HUDEP-2 (cell line): ENCODE measurements at regions not wholly inside any gene's neighbourhood (a gene's known extent, or its start where the extent isn't known, plus 50 kb on each side); places are given as distances from the start of the nearest gene placed in this dataset.

Source experiments
- DNase-seq, 76 experiments: peaks; one replicate each; lab custom pipeline; 2025; ENCODE audit not compliant: unreplicated experiment in 76 of 76; lab: John Stamatoyannopoulos, UW

DNA sequence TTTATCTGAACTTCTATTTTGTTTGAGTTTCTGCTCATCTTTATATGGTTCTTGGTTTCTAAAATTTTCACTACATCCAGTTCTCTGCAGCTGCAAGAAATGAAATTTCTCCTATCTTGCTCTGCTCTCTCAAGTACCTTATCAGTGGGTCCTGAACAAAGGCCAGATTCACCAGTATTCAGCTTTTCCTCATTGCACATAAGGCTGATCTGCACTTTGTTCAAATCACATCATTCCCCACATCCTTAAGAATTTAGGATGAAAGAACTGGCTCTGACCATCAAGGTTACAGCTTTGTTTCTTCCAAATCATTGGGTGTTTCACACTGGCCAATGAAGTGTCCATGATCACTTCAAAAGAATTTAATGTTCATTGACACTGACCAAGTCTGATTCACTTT is 211.4 kb downstream of the GRIN2B start:
- DNase-seq: no peak

DNA sequence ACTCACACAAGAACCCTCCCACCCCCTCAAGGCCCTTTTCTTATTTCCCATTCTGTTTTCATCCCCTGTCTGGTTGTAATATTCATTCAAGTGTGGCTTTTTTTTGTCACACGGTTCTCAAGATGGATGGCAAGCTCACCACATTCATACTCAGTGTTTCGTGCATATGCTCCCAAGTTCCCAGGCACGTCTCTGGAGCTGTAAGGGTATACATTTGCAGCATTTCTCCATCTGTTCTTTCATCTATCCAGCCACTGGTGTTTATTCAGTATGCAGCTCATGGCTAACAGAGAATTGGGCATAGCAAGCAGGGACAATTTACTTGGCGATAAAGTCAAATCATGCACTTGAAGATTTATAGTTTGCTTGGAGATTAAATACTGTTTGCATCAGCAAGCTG is 212.1 kb downstream of the GRIN2B start:
- DNase-seq: no peak

DNA sequence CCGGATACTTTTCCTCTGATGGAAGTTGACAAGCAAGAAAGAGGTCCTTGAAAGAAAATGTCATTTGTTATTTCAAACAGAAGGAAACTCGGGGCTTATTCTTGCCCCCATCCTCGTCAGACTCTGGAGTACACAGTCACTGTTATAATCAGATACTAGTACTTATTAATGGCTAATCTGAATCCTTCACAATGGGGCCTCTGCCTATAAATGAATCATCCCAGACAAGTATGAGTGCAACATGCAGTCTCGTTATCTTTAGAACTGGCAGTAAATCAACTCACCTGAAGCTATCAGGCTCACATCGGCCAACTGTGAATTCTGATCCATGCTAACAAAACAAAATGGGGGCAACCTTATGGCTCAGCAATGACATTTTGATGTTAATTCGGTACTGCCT is 216.7 kb downstream of the GRIN2B start:
- no peak for DNase-seq

DNA sequence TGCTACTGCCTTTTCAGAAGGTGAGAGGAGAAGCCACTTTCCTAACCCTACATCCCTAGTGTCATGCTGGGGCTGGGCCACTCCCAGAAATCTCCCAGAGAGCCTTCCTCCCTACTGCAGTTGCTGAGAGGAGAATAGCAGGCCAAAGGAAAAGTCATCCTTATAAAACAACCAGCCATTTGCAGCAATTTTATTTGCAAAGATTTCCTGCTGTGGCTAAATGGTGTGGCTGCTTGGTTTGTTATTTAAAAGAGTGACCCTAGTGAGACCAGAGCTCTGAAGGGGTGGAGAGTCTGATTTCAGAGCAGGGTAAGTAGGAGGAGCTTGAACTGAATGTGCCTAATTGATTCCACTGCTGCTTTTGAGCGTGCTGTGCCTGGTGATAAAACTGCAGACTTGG is 232.0 kb downstream of the GRIN2B start:
- no peak for DNase-seq

DNA sequence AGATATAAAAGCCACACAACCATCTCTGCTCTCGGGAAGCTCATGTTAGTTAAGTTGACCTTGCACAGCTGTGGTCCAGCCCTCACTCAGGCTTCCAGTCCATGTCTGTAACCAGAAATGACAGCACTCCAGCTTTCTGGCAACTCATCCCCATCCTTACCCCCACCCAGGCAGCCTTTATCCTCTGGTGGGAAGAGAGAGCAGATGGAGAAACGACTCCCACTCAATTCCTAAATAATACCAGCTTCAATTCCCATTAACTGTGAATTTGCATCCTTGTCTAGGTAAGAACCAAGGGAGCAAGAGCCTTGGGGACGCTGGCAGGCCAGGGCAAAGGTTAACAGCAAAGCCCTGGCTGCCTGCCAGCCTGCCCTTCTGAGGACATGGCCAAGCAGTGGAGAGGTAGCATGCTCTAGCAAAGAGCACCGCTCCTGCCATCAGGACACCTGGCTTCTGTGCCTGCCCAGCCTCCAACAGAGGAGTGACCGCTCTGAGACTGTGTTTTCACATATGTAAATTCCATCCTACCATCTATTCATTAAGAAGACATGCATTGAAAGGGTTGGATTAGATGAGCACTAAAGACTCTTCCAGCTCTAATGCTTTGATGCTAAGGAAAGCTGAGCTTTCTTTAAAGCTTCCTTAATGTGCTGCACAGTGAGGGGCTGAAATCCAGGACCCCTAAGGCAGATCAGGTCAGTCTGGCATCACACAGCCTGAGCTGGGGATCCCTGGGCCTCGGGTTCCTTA is 236.1 kb downstream of the GRIN2B start:
- DNase-seq: no peak

DNA sequence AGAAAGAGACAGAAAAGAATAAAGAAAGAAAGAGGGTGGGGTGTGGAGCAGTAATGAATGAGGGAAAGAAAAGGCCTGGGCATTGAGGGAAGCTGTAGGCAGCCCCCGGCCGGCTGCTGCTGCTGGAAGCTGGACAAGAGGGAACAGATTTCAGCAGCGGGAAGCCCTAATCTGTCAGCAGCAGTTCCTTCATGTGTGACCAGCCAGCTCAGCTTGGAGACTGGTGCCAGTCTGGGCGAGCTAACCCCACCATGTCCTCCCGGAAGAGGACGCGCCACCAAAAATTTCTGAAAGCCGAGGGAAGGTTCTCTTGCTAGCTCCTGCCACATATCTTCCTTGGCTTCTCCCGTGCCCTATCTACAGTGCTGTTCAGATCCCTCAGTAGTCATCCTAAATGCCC is 236.8 kb downstream of the GRIN2B start:
- DNase-seq: no peak

DNA sequence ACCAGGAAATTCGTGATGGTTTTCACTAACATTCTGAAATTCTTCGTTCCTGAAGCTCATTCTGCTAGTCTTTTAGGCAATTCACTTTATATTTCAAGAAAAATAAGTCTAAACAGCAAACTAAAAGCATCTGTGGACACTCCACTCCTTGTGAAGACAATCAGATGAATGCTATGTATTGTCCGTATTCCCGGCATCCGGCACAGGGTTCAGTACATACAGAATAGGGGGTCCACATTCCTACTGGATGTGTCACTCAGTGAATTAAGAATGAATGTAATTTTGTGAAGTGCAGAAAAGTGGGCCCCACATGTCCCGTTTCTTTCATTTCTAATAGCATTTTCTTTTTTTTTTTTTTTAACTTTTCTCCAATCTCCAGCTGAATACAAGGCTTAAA is 241.3 kb downstream of the GRIN2B start:
- no peak for DNase-seq

DNA sequence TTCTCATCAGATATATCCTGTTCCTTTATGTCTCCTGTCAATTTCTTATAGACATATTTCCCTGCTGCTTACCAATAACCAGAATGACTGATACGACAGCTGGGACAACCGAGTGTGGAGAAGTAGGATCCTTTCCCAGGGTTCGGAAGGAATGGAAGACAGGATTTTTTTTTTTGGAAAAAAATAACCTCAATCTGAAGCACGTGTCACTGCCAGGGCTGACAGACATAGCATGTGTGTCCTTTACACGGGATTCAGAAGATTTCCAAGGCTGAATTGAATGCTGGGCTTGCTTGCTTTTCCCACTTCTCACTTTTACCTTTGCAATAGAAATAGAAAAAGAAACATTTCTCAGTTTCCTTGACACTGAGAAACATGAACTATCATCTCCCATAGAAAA is 245.7 kb downstream of the GRIN2B start:
- DNase-seq: no peak

DNA sequence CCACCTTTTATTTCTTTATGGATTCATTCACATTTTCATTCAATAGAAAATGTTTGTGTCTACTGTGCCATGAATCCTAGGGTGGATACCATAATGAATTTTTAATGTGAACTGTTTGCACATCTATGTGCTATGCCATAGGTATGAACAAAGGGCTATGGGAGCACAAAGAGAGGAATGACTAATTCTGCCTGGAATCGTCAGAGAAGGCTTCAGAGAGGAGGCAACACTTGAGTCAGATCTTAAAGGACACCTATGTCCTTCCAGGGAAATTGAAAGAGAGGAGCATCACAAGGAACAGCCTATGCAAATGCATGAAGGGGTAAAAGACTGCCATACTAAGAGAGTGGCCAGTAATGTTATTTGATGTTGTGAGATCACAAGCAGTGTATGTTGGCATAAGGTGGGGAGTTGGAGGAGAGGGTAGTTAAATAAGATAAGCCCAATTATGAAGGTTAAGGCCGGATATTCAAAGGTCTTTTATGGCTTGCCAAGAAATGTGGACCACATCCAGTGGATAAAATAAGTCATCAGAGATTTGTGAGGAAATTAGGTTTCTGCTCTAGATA is 246.7 kb downstream of the GRIN2B start:
- no peak for DNase-seq

DNA sequence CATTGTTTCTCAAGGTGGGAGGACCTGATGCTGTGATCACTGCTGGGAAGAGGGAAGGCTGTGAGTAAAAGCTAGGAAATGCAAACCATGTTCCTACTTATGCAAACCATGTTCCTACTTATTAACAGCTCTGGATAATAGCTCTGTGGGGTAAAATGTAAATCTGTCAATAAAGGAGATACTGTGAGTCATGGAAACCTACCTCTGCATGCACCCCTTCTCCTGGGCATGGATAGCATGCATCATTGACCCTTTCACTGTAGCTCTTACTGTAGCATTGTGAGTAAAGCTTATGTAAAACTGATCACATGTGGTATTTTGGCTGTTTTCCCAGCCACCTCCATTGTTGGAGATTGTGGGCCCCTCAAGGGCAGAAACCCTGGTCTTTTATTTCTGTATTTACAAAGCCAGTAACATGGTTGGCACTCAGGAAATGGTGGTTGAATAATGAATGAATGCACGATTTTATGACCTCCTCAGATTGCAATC is 253.7 kb downstream of the GRIN2B start:
- no peak for DNase-seq

DNA sequence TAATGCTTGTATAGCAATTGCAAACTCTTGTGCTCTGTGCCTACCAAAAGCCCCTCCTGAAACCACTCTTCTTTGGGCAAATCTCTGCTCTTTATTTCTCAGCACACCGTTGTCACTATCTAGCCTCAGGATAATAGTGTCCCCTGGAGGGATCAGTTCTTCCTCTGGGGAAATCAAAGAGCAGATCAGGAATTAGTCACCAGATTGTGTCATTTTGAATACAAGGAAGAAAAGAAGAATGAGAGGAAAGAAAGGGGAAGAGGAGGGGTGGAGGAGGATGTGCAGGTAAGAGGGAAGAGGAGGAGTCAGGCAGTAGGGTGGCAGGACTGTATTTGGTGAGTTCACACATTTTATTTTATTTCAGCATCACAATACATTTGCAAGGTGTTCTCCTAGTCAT is 256.4 kb downstream of the GRIN2B start:
- no peak for DNase-seq

DNA sequence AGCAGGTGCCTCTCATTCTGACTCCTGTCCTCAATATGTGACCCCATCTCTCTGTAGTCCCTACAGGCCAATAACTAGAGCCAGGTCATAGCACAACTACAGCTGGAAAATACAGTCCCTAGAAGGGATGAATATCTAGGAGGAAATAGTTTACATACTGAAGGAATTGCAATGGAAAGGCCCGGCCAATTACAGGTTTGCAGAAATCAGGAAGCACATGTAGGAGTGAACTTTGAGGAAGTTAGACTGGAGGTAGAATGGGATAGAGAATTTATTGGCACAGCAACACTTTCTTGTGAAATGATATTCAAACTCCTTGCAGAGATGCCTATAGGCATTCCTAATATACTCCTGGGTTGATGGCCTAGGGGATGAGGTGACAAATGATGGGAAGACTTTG is 257.3 kb downstream of the GRIN2B start:
- DNase-seq: no peak

DNA sequence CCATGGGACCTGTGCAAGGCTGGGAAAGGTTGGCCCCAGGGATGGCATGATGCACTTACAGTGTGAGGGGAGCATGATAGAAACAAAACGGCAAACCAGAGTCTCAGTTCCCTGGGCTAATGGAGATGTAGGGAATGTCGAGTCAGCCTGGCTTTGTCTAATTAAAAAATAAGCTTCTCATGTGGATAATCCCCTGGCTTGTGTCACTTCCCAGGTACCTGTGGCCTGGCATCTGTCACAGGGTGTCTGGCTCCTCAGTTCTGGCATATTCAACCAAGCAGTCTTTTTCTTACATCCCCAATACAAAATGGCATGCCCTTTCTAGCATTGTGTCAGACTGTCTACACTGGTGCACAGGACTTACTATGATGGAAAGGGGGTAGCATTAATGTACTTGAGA is 261.4 kb downstream of the GRIN2B start:
- DNase-seq: no peak

DNA sequence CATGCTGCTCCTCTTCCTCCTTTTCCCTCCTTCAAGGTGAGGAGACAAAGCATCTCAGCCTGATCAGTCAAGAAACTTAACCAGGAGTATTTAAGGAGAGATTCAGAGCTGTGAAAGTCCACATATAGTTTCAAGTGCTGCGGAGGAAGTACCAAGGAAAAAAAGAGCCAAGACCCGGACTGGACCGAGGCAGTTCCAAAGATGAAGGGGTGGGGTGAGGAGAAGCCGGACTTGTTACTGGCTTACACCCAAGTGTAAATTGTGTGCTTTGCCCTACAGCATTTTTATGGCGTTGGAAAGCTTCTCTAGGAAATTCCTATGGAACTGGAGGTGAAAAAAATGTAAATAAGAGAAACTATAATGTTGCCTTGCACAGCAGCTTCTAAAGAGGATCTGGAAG is 263.1 kb downstream of the GRIN2B start:
- no peak for DNase-seq

DNA sequence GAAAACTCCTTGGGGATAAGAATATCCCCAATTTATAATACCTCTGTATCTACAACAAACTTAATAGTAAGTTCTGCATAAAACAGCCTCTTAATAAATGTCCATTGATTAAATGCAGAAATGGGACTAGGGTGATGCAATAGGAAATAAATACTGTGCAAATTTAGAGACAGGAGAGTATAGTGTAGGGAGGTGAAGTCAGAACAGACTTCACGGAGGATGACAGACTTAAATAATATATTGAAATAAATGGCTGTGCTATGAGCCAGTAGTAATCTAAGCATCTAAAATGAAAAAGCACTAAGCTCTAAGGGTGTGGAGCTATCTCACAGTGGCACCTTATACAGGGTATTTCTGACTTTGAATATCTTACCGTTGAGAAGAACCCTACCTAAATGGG is 265.3 kb downstream of the GRIN2B start:
- no peak for DNase-seq

DNA sequence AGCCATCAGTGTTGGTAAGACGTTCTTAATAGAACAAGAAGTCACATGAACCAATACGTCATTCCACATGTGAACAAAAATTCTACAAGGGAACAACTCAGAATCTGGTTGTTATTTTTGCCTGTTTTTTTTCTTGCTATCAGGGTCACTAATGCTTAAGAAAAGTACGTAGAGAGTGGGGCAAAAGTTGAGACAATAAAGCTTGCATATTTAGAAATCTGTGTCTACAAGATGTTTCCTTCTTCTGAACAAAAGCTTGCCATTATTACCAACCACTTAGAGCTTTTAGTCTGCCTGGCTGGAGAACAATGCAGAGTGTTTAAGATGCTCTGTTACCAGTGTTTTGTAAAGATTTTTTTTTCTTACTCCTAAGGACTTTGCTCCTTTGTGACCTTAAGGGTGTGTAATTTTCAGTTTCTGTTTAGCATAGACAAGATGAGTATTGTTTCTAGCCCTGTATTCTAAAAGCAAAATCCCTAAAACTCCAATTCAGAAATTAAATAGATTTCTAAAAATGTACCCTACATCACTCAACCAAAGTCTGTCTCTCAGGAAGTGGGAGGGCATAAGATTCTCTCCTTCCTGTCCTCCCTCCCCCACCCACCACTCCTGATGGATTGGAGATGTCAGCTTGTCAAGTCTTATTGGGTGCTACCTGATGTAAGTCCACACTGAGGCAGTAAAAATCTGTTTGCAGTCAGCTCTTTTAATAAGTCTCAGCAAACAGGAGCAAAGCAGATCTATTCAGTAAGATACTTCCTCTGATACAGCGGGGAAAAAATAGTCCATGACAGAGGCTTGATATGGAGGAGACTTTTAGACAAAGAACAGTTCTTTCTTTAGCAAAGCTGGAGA is 267.6 kb downstream of the GRIN2B start:
- no peak for DNase-seq

DNA sequence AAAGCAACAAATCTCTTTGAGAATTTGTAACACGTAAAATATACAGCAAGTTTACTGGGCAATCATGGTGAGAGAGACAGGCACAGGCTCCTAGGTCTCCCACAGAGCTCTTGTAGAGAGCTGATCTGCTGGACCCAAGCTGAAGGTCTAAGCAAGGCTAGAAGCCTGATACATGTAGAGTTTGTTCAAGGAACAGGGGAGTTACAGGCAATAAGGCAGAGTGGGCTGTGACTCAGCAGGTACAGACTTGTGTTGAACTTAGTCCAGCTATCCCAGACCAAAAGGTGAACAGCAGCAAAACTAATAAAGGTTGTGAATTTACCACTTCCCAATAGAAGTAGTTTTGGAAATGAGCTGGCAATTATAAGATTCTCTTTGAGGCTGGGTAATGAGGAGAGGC is 273.6 kb downstream of the GRIN2B start:
- no peak for DNase-seq

DNA sequence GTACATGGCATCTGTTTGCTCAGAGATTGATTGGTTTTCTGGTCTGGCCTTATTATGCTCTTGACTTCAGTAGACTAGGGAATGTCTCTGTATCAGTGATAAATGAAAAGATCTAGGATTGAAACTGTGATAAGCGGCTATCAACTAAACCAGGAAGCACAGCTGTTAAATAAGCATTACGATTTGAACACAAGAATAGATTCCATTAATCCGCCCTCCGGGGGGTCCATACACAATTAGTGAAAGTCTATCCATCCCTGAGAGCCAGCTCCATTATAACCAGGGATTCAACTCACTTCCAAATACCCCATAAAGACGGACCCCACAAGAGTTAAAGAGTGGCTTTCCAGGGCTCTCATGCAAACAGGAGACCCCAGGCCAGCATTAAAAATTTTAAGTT is 279.0 kb downstream of the GRIN2B start:
- no peak for DNase-seq

DNA sequence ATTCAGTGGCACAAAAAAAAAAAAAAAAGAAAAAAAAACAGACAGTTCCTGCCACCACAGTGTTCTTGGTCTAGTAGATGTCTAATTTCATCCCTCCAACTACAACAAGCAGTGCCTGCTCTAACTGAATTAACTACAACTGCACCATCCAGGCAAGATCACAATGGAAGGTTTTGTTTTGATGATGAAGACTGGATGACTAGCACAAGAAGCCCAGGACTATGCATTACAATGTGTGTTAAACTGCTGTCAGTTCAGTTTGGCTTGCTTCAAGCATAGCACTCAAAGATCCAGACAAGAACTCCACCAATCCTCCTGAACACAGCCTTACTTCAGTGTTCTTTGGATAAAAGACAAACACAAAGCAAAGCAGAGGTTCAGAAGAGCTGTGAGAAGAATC is 279.9 kb downstream of the GRIN2B start:
- DNase-seq: no peak

DNA sequence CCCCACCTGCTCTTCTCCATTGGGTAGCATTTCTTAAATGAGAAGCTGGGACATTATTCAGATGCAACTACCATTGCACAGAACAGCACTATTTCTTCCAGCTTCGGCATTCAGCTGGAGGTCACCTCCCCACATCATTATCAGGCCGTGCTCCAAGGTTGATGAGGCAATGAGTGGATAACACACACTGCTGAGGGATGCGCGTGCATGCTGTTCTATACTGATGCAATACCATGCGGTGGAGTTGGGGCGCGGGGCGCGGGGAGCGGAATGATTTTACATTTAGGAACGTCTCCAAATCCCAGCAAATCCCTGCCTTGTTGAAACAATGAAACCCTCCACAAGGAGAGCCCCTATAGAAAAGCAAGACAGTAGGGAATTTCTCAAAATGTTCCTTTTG is 283.4 kb downstream of the GRIN2B start:
- DNase-seq: no peak

DNA sequence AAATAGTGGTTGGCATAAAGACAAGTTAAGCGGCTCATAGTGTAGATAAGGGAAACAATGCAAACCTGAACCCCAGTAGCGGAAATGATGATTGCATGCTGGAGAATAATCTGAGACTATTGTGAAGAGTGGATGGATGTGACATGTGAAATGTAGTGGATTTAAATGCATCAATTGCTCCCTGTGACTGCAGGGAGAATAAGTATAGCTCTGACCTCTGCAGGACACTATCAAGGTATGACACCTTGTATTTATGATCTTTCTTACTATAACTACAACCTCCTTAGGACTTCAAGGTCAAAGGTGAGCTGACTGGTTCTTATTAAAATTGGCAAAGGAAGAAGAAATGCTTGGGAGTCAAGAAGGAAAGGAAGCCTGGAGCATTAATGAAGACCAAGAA is 285.6 kb downstream of the GRIN2B start:
- no peak for DNase-seq

DNA sequence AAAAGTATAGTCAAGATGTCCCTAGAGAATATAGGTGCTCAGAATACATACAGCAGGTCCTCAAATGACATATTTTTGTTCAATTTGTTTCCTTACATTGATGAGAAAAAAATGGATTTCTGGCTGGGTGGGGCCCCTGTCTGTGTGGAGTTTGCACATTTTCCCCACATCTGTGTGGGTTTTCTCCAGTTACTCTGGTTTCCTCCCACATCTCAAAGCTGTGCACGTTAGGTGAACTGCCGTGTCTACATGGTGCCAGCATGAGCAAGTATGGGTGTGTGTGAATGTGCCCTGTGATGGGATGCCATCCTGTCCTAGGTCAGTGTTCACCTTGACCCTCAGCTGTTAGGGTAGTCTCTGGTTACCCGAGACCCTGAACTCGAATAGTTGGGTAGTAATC is 289.1 kb downstream of the GRIN2B start:
- no peak for DNase-seq
